CD4-positive, alpha-beta T cell treated with Interleukin-4 for 1 hour (primary cell): ENCODE measurements at regions not wholly inside any gene's neighbourhood (a gene's known extent, or its start where the extent isn't known, plus 50 kb on each side); places are given as distances from the start of the nearest gene placed in this dataset.

Experiments
- DNase-seq, 2 donors: peaks; one replicate each; pipeline ENCODE4 v3.0.0-alpha.2; 2020 to 2022

DNA sequence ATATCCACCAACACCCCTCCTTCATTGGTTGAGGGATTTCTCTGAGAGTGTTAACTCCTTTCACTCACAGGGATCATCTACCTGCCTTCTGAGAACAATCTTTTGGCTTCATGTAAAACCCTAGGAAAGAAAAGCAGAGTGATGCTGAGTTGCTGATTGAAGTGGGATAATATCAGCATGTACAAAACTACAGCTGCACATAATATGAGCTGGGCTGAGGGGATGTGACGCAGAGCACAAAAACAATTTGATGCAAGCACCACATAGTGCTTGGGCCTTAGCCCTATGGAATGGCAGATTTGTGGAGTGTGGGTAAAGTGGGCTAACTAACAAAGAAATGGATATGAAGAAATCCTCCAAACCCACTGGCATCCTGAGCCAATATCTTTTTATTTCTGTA, 267.6 kb upstream of the KCNH8 start:
- DNase-seq, result no peak

DNA sequence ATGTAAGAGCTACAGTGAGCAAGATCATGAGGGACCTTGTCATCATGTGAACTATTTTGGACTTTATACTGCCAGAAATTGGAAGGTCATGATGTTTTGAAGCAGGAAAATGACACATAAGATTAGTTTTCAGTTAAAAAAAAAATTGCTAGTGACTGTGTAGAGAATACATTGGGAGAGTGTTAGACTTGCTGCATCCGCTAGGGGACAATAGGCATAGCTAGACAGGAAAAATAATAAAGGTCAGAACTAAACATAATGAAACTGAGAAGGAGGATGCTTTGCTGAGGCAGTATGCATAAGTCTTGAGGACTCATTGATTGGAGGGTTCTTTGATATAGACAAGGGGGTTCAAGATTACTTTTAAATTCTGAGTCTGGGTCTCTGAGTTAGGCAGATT, 275.8 kb upstream of the KCNH8 start:
- DNase-seq, result no peak

- no peak for DNase-seq
Observed at GRCh38 chr3:18870642-18871041, 277.7 kb upstream of the KCNH8 start.

- no peak for DNase-seq
Observed at GRCh38 chr3:18870074-18870640, 278.2 kb upstream of the KCNH8 start.

- DNase-seq, result no peak
Observed at GRCh38 chr3:18868911-18869689, 279.2 kb upstream of the KCNH8 start.

DNA sequence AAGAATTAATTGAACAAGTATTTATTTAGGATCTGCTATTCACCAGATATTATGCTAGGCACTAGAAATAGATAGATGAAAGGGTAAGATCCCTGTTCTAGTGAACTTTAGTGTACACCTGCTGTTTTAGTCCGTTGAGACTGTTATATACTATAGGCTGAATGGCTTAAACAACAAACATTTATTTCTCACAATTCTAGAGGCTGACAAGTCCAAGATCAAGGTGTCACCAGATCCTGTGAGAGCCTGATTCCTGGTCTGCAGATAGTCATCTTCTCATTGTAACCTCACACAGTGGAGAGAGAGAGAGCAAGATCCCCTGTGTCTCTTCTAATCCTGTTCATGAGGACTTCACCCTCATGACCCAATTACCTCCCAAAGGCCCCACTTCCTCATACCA, 281.4 kb upstream of the KCNH8 start:
- no peak for DNase-seq

DNA sequence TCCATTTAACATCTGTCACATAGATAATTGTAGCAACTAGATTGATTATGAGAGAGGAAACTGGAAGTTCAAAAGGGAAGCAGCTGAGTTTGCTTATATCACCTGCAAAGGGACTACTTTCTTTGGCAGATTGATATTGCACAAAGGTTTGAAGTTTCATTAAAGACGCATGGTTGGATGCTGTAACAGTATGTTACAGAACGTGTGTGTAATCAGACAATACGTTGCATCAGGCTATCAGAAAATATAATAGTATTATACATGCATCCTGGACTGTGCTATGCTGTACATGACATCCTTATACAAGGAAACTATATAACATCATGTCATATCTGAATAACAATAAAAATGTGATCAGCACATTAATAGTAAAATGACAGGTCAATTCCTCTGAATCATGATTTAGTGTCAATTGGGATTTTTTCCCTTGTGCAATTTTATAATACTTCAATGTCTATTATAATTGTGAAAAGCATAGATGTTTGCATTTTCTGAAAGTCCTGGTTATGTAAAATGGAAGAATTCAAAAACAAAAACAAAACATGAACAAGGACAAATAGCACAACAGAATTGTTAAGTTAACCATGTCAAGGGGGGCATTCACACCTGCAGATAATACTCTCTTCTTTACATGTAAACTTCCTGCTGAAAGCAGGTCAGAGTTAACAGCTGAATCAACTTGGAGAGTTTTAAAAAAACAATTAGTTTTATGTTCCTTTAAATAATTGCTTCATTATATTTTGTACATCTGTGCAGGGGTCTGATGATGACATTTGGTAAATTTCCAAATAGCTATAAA, 283.2 kb upstream of the KCNH8 start:
- no peak for DNase-seq

GRCh38 chr3:18862077-18862476, 286.2 kb upstream of the KCNH8 start:
- DNase-seq, result no peak

DNA sequence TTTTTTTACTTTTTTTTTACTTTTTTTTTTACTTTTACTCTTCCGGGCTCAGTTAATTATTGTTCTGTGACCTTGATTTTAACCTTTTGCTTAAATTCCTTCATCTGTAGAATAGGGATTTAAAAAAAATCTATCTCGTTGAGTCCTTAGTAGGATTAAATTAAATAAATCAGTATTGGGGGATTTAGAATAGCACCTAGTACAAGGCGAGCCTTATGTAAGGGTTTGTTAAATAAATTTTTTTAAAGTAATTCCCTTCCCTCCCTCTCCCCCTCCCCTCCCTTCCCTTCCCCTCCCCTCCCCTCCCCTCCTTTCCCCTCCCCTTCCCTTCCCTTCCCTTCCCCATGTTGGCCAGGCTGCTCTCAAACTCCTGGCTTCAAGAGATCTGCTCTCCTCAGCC, 287.2 kb upstream of the KCNH8 start:
- DNase-seq, result no peak

GRCh38 chr3:18853269-18853668, 295.0 kb upstream of the KCNH8 start:
- DNase-seq, result no peak

DNA sequence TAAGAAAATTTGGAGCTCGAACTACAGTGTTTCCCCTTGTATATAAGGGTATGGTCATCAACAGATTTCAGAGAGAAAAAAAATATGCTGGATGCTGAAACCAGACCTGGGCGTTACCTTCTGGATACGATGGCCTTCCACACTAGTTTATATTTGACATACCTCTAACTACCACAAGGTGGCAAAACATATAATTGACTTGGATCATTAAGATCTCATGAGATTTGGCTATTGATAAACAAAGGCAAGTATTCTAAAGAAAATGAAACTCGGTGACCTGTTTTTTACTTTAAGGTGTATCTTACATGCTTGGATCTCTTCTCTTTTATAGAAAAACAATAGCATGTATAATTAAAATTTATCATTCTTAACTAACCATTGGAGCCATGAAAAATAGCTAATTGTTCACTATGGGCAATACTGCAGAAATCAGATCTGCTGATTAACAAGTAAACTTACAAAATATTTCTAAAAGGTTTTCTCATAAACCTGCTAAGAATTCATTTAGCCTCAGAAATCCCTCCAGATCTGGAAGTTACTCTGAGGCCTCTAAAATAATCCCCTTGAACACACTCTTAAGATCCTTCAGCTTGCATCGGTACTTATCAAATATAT, 300.6 kb upstream of the KCNH8 start:
- peak in 1 of 2 donors; percentile 8 for DNase-seq

DNA sequence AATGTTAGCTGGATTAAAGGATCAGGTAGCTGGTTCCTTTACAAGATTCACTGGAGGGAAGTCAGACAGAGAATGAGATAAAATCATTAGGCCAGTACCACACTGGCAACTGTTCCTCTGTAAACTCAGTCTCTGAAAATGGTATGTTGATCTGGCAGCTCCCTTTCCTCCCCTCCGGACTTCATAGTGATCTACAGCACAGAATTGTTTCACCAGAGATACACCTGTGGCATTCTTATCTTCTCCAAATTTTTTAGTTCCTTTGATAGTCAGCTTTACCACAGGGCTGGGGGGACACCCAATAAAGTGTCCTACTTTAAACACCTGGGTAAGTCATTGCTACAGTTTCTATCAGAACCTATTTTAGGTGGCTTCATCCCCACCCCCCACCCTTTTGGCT, 304.3 kb upstream of the KCNH8 start:
- DNase-seq, result no peak

DNA sequence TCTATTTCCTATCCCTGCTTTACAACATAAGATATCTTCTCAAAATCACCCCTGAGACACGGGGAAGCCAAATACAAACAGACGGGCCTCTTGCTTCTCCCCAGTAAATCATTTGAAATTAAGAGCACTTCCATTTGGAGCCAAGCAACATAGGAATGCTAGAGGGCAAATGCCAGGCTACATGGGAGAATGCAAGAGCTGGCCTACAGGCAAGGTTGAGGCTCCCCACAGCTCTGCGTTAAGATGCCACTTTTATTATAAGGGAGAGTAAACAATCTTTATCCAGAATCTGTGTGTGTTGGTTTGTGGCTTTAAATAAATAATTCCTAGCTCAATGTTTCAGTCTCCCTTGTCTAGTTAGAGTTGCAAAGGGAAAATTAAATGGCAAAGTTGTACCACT, 305.1 kb upstream of the KCNH8 start:
- no peak for DNase-seq

DNA sequence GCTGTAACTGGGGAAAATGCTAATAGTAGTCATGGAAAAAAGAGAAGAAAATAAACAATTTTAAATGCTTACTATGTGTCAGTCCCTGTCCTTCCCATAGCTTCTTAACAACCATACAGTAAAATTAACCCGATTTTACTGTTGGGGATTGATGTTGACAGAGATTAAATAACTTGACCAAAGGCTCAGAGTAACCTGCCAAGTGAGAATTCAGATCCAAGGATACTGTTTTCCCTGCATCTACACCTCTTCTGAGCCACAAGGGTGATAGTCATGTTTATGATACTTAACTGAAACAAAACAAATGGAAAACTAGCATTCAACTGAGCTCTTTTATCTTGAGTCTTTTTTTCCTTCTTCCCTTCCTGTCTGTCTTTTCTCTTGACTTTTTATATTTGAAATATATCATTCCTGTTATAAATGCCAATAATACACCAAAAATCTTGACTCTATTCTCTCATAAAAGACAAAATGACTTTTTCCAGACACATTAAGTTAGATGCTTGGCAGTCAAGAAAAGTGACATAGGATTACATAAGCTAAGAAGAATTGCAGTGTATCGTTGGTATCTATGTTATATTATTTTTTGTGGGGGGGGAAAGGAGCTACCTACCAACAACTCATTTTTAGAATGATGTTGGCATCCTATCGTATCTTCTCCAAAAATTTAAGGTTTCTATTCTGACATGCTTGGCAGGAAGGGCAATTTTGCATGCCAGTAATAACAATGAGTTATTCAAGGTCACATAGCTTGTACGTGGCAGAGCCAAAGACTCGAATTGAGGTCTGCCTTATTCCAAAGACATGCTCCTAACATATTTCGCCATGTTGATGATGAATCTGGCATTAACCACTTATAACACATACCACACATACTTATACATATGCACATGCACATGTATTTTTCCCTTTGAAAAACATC, 306.6 kb upstream of the KCNH8 start:
- no peak for DNase-seq

- no peak for DNase-seq
Observed at GRCh38 chr3:18840535-18841137, 307.7 kb upstream of the KCNH8 start.

GRCh38 chr3:18838758-18839157, 309.6 kb upstream of the KCNH8 start:
- no peak for DNase-seq

DNA sequence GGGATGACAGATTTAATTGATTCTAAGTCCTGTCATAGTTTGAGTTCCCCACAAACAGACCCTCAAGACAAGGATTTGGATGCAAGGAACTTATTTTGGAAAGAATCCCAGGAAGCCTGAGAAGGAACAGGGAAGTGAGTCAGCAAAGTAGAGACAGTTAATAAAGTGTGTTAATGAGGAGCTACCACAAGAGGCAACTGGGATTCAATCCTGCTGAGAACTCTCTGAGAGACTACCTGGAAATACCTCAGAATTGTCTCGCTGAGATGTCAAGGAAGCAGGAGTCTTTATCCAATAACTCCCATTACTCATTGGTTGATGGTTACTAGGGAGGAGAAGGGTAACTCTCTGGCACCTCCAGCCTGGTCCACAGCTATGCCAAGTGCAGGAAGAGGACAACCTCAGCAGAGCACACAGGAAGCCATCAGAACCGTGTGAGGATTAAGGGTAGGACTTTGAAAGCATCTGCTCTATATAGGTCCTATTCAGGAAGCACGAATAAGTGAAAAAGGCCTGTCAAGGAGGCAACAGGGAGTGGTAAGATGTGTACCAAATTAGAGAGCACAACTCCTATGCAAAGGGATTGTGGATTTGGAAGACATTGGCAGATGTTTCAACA, 311.1 kb upstream of the KCNH8 start:
- DNase-seq, result no peak

DNA sequence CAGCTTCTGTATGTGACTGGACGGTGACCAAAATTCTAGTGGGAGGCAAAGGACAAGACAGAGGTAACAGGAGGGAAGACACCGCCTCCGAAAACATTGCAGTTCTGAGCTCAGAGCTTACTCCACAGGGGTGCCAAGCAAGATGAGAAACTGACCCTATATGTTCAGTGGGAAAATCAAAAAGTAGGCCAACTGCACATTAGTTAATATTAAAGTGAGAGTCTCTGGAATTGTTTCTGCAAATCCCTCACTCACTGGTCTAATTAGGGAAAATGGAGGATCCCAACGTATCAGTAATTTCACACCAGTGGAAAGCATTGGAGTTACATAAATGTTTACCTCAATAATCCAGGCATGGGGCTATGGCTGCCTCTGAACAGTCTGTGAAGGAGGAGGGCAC, 313.3 kb upstream of the KCNH8 start:
- no peak for DNase-seq

DNA sequence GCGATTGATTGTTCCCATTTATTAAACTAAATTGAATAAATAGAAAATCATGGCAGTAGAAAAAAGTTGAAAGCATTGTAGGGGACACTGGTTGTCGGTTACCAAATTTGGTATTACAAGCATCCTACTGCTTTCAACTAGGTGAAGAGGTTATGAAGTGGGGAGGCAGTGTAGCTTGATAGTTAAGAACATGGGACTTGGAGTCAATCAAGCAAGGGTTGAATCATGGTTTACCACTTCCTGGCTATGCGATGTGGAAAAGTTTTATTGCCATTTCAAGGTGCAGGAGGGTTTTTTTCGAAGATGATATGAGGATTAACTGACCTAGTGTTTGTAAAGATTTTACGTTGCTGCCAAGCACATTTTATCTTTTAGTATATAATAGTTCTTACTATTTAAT, 318.2 kb upstream of the KCNH8 start:
- no peak for DNase-seq

GRCh38 chr3:18828637-18829036, 319.7 kb upstream of the KCNH8 start:
- no peak for DNase-seq

GRCh38 chr3:18827664-18828063, 320.6 kb upstream of the KCNH8 start:
- DNase-seq, result no peak

GRCh38 chr3:18825665-18826064, 322.6 kb upstream of the KCNH8 start:
- DNase-seq, result no peak
